ENCODE measurements at regions not wholly inside any gene's neighbourhood (a gene's known extent, or its start where the extent isn't known, plus 50 kb on each side); places are given as distances from the start of the nearest gene placed in this dataset.
A peak's percentile ranks its signal among the peaks of the same experiment; 100 is the strongest.

DNA sequence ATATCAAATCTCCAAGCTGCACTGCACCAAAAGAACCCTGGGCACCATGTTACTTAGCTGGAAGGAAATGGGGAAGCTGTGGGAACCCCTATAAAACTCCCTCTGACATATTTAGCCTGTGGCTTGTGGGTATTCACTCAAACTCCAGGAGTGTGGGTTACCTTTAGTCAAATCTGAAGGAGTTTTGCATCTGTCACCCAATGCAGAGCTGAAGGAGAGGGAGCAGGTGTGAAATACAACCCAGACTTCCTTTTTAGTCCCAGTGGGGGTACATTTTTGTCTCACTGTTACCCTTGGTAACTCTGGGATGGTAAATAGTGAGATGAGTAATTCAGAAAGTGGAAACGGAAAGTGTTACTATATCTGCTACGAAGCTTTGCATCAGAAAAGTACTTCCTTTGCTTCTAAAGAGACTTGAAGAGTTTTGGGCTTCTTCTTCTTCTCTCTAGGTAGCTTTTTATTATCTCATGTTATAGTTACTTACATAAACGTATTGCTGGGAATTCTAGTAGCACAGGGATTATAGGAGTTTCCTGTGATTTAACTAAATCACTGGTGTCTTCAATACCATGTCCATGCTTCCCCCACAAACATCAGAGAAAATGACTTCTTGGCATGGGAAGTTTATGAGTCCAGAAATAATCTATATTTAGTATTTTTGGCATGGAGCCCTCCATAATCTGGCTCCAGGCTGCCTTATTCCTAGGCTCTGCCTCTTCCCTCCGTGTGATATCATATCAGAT, 105.9 kb downstream of the AKAP11 start (continued):
- TF ChIP-seq, protein P1, sequence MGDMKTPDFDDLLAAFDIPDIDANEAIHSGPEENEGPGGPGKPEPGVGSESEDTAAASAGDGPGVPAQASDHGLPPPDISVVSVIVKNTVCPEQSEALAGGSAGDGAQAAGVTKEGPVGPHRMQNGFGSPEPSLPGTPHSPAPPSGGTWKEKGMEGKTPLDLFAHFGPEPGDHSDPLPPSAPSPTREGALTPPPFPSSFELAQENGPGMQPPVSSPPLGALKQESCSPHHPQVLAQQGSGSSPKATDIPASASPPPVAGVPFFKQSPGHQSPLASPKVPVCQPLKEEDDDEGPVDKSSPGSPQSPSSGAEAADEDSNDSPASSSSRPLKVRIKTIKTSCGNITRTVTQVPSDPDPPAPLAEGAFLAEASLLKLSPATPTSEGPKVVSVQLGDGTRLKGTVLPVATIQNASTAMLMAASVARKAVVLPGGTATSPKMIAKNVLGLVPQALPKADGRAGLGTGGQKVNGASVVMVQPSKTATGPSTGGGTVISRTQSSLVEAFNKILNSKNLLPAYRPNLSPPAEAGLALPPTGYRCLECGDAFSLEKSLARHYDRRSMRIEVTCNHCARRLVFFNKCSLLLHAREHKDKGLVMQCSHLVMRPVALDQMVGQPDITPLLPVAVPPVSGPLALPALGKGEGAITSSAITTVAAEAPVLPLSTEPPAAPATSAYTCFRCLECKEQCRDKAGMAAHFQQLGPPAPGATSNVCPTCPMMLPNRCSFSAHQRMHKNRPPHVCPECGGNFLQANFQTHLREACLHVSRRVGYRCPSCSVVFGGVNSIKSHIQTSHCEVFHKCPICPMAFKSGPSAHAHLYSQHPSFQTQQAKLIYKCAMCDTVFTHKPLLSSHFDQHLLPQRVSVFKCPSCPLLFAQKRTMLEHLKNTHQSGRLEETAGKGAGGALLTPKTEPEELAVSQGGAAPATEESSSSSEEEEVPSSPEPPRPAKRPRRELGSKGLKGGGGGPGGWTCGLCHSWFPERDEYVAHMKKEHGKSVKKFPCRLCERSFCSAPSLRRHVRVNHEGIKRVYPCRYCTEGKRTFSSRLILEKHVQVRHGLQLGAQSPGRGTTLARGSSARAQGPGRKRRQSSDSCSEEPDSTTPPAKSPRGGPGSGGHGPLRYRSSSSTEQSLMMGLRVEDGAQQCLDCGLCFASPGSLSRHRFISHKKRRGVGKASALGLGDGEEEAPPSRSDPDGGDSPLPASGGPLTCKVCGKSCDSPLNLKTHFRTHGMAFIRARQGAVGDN (IDR thresholded peaks at IDR 0.05), result peak; percentile 42; the same call in 1 of the 2 replicates
- TF ChIP-seq TCF3 (IDR thresholded peaks at IDR 0.05; ENCODE audit: borderline replicate concordance, insufficient read depth, low read depth, low read length) (peak; percentile 98), POLR2A (IDR thresholded peaks at IDR 0.05; ENCODE audit: low read depth, low read length) (no peak), YY1 (IDR thresholded peaks at IDR 0.05; ENCODE audit: low read depth, low read length) (peak; percentile 90), PAX8 (IDR thresholded peaks at IDR 0.05) (no peak), ZNF217 (IDR thresholded peaks at IDR 0.05) (peak; percentile 78; the same call in 1 of the 2 replicates), MYB (IDR thresholded peaks at IDR 0.05; ENCODE audit: borderline replicate concordance, low read depth, low read length) (0 out of 2 replicates have a peak, but pooled peaks have one; percentile 75), SIX5 (IDR thresholded peaks at IDR 0.05; ENCODE audit: low read depth, low read length, severe bottlenecking) (no peak), HDGF (IDR thresholded peaks at IDR 0.05) (no peak), POLR2AphosphoS5 (IDR thresholded peaks at IDR 0.05; ENCODE audit: low read length) (no peak), EZH2 (IDR thresholded peaks at IDR 0.05; ENCODE audit: borderline replicate concordance, control insufficient read depth, low read depth, low read length) (peak; percentile 99; the same call in 1 of the 2 replicates), NFXL1 (IDR thresholded peaks at IDR 0.05; ENCODE audit: borderline replicate concordance) (no peak), GATAD2B (conservative IDR thresholded peaks at IDR 0.05; ENCODE audit: low read depth) (peak; percentile 88), EGR1 (IDR thresholded peaks at IDR 0.05; ENCODE audit: borderline replicate concordance in 1 of 2, low read depth in 2 of 2, low read length in 2 of 2) (peak in 1 of 2 experiments; percentile 51; a peak in 1 of 3 replicates), LARP7 (IDR thresholded peaks at IDR 0.05) (peak; percentile 47; the same call in 1 of the 2 replicates), EED (IDR thresholded peaks at IDR 0.05; ENCODE audit: low read depth) (peak; percentile 100), JUND (IDR thresholded peaks at IDR 0.05; ENCODE audit: low read depth, low read length) (peak; percentile 98), NR2F1 (conservative IDR thresholded peaks at IDR 0.05) (peak; percentile 93), SMAD1 (IDR thresholded peaks at IDR 0.05; ENCODE audit: low read depth, partially characterized antibody) (no peak), NFIC (IDR thresholded peaks at IDR 0.05; ENCODE audit: low read depth, low read length) (peak; percentile 100), RAD21 (IDR thresholded peaks at IDR 0.05; ENCODE audit: insufficient read depth, low read depth, low read length) (no peak; the same call in 1 of the 2 replicates), CBX5 (IDR thresholded peaks at IDR 0.05; ENCODE audit: low read depth) (no peak), BRCA1 (IDR thresholded peaks at IDR 0.05; ENCODE audit: low read depth, low read length) (no peak), MTA3 (IDR thresholded peaks at IDR 0.05; ENCODE audit: borderline replicate concordance, low read length) (peak; percentile 92; the same call in 1 of the 2 replicates)
- TF ChIP-seq, protein P2, sequence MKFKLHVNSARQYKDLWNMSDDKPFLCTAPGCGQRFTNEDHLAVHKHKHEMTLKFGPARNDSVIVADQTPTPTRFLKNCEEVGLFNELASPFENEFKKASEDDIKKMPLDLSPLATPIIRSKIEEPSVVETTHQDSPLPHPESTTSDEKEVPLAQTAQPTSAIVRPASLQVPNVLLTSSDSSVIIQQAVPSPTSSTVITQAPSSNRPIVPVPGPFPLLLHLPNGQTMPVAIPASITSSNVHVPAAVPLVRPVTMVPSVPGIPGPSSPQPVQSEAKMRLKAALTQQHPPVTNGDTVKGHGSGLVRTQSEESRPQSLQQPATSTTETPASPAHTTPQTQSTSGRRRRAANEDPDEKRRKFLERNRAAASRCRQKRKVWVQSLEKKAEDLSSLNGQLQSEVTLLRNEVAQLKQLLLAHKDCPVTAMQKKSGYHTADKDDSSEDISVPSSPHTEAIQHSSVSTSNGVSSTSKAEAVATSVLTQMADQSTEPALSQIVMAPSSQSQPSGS (IDR thresholded peaks at IDR 0.05; ENCODE audit: low read length), result peak; percentile 99
- TF ChIP-seq, protein P3, sequence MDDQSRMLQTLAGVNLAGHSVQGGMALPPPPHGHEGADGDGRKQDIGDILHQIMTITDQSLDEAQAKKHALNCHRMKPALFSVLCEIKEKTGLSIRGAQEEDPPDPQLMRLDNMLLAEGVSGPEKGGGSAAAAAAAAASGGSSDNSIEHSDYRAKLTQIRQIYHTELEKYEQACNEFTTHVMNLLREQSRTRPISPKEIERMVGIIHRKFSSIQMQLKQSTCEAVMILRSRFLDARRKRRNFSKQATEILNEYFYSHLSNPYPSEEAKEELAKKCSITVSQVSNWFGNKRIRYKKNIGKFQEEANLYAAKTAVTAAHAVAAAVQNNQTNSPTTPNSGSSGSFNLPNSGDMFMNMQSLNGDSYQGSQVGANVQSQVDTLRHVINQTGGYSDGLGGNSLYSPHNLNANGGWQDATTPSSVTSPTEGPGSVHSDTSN (IDR thresholded peaks at IDR 0.05; ENCODE audit: insufficient replicate concordance, low read depth, low read length), result peak; percentile 61
